ENCODE measurements at regions not wholly inside any gene's neighbourhood (a gene's known extent, or its start where the extent isn't known, plus 50 kb on each side); places are given as distances from the start of the nearest gene placed in this dataset.

DNA sequence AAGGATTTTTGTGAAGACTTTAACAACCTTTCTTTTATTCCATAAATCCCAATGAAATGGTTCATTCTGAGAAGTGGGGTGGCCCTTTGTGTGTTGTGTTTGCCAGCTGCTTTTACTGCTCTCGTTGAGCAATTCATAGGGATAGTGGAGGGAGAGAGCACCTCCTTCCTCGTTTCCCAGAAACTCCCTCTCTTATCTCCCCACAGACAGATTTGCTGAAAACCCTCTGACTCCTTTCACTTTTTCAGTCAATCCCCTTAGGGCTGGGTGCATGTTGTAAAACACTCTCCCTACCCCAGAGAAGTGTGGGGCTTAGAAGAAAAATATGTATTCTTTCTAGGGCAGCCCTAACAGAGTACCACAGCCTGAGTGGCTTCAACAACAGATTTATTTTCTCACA is 557.2 kb upstream of the RGMA start:
- no peaks in the 10 kb centered on the region for H3K9me2 ChIP-seq
- H3K79me2 ChIP-seq (ENCODE audit: insufficient read depth), result no peaks in the 10 kb centered on the region
- no peak overlapping the region for H3K27ac ChIP-seq (ENCODE audit: low read depth in 2 of 2, low read length in 1 of 2)
- TF ChIP-seq MXI1 (IDR thresholded peaks at IDR 0.05; ENCODE audit: low read depth, low read length), result no peak
- peaks cover 0 to 7% of the 10 kb centered on the region in 2 experiments; a peak in 1 of 4 replicates for H3K4me1 ChIP-seq (ENCODE audit: control insufficient read depth in 1 of 2, insufficient read depth in 2 of 2, low read depth in 1 of 2, low read length in 1 of 2)
- H3K4me2 ChIP-seq, result no peak overlapping the region
- no peaks in the 10 kb centered on the region for H3K36me3 ChIP-seq (replicated peaks in 1 of 2; ENCODE audit: control insufficient read depth in 1 of 2, insufficient read depth in 2 of 2, low read length in 1 of 2)
- ChIA-PET POLR2A (no interaction called here), CTCF (interaction anchor here (1.7 kb wide), 1 partner anchor 42 kb away, joined by 3 read pairs; no protein-coding TSS in a partner anchor)
- H3K27me3 ChIP-seq (ENCODE audit: insufficient read depth), result no peaks in the 10 kb centered on the region
- H2AFZ ChIP-seq (ENCODE audit: low read depth), result no peak overlapping the region
- H3K9me3 ChIP-seq, result no peaks in the 10 kb centered on the region
- 12% methylated on average over 2 of the region's 2 CpGs for WGBS (ENCODE audit: low lambda C conversion rate)
- no peaks in the 10 kb centered on the region for H4K20me1 ChIP-seq (ENCODE audit: insufficient read depth)
- no peak for DNase-seq
- no peak overlapping the region for H3K9ac ChIP-seq
- no peaks in the 10 kb centered on the region for H3F3A ChIP-seq (replicated peaks; ENCODE audit: insufficient read depth)
- no peak overlapping the region for H3K4me3 ChIP-seq (ENCODE audit: low read depth in 2 of 2, low read length in 1 of 2)

GRCh38 chr15:93645594-93645993 is 556.6 kb upstream of the RGMA start:
- Histone ChIP-seq H3F3A (replicated peaks; ENCODE audit: insufficient read depth) (no peaks in the 10 kb centered on the region), H3K9ac (no peak overlapping the region), H3K36me3 (replicated peaks in 1 of 2; ENCODE audit: control insufficient read depth in 1 of 2, insufficient read depth in 2 of 2, low read length in 1 of 2) (no peaks in the 10 kb centered on the region), H3K4me3 (ENCODE audit: low read depth in 2 of 2, low read length in 1 of 2) (no peak overlapping the region), H4K20me1 (ENCODE audit: insufficient read depth) (no peaks in the 10 kb centered on the region), H3K9me2 (no peaks in the 10 kb centered on the region), H3K9me3 (no peaks in the 10 kb centered on the region), H3K27ac (ENCODE audit: low read depth in 2 of 2, low read length in 1 of 2) (no peak overlapping the region), H3K79me2 (ENCODE audit: insufficient read depth) (no peaks in the 10 kb centered on the region), H3K27me3 (ENCODE audit: insufficient read depth) (no peaks in the 10 kb centered on the region), H2AFZ (ENCODE audit: low read depth) (no peak overlapping the region), H3K4me1 (ENCODE audit: control insufficient read depth in 1 of 2, insufficient read depth in 2 of 2, low read depth in 1 of 2, low read length in 1 of 2) (peaks cover 0 to 7% of the 10 kb centered on the region in 2 experiments; a peak in 1 of 4 replicates), H3K4me2 (no peak overlapping the region)
- WGBS (ENCODE audit: low lambda C conversion rate), result 28% methylated on average over 5 of the region's 6 CpGs
- TF ChIP-seq CTCF (IDR thresholded peaks at IDR 0.05) (no peak), NFIC (IDR thresholded peaks at IDR 0.05; ENCODE audit: borderline replicate concordance) (no peak), EP300 (IDR thresholded peaks at IDR 0.05; ENCODE audit: borderline replicate concordance in 1 of 2, low read depth in 1 of 2, low read length in 1 of 2) (no peak), GATA2 (CRISPR knock-in tag; IDR thresholded peaks at IDR 0.05) (no peak), MEF2A (IDR thresholded peaks at IDR 0.05; ENCODE audit: borderline replicate concordance, low read depth) (no peak), RCOR1 (IDR thresholded peaks at IDR 0.05; ENCODE audit: low read length) (no peak), TEAD4 (IDR thresholded peaks at IDR 0.05; ENCODE audit: borderline replicate concordance, insufficient read depth) (no peak), JUND (IDR thresholded peaks at IDR 0.05) (no peak), SMC3 (IDR thresholded peaks at IDR 0.05; ENCODE audit: low read depth, low read length) (no peak)
- TF ChIP-seq, protein P1, sequence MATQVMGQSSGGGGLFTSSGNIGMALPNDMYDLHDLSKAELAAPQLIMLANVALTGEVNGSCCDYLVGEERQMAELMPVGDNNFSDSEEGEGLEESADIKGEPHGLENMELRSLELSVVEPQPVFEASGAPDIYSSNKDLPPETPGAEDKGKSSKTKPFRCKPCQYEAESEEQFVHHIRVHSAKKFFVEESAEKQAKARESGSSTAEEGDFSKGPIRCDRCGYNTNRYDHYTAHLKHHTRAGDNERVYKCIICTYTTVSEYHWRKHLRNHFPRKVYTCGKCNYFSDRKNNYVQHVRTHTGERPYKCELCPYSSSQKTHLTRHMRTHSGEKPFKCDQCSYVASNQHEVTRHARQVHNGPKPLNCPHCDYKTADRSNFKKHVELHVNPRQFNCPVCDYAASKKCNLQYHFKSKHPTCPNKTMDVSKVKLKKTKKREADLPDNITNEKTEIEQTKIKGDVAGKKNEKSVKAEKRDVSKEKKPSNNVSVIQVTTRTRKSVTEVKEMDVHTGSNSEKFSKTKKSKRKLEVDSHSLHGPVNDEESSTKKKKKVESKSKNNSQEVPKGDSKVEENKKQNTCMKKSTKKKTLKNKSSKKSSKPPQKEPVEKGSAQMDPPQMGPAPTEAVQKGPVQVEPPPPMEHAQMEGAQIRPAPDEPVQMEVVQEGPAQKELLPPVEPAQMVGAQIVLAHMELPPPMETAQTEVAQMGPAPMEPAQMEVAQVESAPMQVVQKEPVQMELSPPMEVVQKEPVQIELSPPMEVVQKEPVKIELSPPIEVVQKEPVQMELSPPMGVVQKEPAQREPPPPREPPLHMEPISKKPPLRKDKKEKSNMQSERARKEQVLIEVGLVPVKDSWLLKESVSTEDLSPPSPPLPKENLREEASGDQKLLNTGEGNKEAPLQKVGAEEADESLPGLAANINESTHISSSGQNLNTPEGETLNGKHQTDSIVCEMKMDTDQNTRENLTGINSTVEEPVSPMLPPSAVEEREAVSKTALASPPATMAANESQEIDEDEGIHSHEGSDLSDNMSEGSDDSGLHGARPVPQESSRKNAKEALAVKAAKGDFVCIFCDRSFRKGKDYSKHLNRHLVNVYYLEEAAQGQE (IDR thresholded peaks at IDR 0.05; ENCODE audit: low read depth, low read length), result no peak
- CTCF ChIA-PET, result interaction anchor here (1.7 kb wide), 1 partner anchor 43 kb away, joined by 3 read pairs; no protein-coding TSS in a partner anchor
- no peak for DNase-seq
- POLR2A ChIA-PET, result no interaction called here

Measured in SK-N-SH (cell line).